Pons (tissue), 1 donor: ENCODE measurements at regions not wholly inside any gene's neighbourhood (a gene's known extent, or its start where the extent isn't known, plus 50 kb on each side); places are given as distances from the start of the nearest gene placed in this dataset.

Experiments used
- DNase-seq: peaks from one replicate; pipeline ENCODE4 v3.0.0-alpha.2; 2016; ENCODE audit warnings: low spot score

DNA sequence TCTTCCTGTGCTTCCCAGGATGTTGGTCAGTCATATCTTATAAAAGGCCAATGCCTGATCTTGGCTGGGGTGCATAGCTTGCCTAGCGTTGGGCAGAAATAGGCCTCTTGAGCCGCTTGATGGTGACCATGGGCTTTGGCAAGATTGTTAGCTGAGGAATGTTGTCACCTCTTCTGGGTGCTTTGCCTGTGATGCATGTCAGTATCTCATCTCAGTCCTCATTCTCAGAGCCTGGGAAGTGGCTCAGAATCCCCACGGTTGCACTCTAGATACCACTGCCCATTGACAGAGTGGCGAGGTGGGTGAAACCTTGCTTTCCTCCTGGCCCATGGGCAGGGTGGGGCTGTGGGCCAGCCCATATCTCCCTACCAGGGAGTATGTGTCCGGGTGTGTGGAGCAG is 79.2 kb upstream of the MGAT5 start:
- DNase-seq: no peak

DNA sequence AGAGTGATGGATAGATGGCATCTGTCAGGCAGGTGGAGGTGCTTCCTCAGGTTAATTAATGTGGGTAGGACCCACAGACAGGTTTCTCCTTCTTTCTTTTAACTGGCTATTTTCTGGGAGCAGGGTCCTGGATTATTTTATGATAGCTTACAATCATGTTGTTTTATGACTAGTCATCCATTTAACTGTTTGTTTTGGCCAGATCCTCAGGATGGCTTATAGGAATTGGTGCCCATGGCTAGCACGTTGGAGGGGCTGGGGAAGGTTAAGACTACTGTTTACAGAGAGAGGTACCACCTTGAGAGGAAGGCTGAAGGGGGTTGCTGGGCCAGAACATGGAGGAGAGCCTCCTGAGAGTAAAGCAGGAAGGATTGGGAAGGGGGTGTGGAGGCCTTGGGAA is 78.0 kb upstream of the MGAT5 start:
- DNase-seq: no peak

DNA sequence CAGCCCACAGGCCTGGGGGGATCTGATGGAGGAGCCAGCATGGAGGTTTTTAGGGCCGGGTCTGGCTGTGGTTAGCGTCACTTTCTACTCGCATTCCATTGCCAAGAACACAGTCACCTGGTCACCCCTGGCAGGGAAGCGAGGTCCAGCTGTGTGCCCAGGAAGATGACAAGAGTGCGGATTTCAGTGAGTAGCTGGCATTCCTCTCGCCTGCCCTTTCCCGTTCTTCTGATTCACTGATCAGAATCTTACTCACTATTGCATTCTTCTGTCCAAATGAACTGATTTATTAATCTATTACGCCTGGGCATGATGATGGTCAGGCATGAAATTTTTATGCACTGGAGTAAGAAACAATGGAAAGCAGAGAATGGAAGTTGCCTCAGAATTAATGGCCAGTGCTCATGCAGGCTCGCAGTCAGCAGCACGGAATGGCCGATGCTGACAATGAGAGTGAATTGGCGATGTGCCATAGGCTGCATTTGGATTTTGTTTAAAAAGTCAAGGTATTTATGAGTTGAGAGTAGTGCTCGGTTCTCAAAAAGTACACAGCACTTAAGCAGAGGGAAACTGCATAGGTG is 76.4 kb upstream of the MGAT5 start:
- DNase-seq: no peak

DNA sequence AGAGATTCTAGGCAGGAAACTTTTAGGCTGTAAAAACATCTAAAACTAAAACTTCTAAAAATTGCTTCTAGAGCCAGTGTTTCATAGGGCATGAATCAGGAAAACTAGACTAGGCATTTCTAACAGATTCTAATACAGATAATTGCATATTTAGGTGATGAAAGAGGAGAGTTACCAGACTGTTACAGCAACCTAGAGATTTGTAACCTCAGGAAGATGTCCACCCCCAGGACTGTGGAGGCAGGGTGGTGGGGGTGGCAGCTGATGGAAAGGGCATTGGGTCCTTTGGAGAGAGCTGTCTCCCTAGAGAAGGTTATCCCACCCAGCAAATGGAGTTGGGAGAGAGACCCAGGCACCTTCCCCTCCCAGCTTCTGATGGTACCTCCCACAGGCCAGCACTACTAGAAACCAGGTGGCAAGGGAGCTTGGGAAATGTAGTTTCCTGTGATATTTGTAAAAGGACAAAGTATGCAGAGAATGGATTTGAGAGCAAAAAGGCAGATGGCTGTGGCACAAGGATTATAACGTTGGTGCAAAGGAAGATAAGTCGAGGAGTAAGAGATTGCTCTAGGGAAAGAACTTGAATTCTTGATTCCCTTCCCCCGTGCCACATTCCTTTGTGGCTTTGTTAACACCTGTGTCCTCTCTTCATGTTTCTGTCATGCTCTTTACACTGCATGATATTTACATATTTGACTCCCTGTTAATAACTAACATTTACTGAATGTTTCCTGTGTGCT is 75.6 kb upstream of the MGAT5 start:
- no peak for DNase-seq

DNA sequence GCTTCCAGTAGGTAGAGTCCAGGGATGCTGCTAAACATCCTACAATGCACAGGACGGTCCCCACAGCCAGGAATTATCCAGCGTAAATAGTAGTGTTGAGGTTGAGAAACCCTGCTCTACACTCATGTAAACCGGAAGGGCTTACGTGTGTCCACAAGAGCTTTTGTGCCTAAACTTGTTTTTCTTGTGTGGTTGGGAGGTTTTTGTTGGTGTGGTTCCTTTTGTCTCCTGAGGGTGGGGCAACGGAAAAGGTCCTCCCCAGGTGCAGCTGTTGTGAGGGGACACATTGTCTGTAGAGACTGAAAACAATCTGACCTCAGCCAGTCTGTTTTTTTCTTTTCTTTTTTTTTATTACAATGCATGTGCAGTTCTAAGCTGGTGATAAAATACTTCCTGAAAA is 72.7 kb upstream of the MGAT5 start:
- no peak for DNase-seq

DNA sequence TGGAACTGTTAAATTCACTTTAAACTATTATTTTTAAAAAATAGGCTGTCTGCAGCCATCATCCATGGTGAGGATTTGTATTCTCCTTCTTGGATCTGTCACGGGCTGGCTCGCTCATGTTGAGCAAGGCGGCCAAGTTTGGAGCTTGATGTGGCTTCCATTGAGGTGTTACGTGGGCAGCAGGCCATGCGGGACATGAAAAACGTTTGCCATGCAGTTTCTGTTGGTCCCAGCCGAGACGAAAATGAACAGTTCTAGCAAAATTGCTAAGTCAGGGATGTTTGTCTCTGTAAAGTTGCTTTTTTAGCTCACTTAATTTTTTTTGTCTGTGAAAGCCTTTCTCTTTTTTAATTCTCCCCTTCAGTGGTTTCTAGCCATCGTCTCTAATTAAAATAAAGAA is 70.2 kb upstream of the MGAT5 start:
- no peak for DNase-seq

DNA sequence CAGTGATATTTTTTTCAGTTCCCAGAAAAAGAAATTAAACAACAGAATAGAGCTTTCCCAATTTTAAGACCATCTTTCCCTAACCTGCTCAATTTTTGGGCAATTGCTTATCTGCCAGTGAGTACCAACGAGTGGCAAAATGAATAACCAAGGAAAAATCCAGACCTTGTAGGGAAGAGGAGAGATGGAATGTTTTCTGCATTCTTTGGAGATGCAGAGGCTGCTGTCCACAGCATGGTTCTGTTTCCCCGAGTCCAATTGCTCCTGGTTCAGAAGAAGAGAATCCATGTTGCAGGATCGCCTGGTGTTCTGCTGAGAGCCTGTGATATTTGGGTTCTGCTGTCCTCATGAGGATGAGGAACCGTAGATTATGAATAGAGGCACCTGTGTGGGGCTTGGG is 68.2 kb upstream of the MGAT5 start:
- DNase-seq: no peak

DNA sequence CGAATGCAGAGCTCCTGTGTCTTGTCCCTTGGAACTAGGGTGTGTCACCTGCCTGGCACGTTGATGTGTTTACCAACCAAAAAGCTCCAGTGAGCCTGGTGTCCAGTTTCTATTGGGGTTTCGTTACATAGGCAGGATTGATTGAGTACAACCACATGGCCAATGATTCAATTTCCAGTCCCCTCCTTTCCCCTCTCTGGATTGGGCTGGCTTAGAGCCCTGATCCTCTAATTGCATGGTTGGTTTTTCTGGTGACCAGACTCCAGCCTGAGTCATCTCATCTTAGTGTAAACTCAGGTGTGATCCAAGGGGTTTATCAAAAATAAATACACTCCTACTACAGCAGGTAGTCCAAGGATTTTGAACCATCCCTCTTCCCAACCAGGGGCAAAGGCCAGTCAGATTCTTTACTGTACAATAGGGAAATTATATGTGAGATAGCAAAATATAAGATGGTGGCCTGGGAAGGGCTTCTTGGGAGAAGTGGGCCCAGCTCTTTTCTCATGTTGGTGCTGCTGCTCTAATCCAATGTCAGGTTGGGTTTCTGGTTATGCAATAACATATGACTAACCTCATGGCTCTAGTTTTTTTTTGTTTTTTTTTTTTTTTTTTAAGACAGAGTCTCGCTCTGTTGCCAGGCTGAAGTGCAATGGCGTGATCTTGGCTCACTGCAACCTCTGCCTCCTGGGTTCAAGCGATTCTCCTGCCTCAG is 64.7 kb upstream of the MGAT5 start:
- no peak for DNase-seq

DNA sequence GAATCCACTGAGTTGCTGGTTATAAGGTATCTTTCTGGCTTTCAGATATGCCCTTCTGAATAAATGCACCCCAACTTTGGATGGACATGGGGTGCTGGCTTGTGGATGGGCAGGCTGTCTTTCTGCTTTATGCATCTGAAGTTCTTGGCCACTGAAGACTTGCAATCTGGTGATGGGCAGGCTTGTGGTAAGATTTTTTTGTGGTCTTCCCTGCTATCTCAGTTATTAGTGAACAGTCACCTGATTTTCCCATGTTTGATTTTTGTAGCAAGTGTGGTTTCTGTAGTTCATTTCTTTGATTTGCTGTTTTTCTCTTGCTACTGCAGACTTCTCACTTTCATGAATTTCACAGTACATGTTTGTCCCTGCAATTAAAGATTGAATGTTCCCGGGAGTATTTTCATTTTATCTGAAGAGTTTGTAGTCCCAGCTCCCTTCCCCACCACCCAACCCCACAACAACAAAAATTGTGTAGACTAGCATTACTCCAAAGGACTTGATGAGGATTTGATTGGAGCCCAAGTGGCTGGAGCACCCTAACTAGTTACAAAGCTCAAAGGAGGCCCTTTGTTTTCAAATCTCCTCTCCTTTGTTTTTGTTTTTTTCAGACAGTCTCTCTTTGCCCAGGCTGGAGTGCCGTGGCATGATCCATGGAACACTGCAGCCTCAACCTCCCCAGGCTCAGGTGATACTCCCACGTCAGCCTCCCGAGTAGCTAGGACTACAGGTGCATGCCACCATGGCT is 63.6 kb upstream of the MGAT5 start:
- DNase-seq: peak; percentile 90

DNA sequence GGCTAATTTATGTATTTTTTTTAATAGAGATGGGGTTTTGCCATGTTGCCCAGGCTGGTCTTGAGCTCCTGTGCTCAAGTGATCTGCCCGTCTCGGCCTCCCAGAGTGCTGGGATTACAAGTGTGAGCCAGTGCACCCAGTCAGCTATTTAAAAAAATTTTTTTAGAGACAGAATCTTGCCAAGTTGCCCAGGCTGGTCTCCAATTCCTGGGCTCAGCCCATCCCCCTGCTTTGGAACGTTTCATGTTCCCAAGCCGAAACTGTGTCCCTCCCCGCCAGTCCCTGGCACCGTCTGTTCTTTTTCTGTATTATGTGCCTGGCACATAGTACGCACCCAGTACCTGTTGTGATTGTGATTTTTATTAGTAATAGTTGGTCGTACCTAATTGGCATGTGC is 63.1 kb upstream of the MGAT5 start:
- no peak for DNase-seq

DNA sequence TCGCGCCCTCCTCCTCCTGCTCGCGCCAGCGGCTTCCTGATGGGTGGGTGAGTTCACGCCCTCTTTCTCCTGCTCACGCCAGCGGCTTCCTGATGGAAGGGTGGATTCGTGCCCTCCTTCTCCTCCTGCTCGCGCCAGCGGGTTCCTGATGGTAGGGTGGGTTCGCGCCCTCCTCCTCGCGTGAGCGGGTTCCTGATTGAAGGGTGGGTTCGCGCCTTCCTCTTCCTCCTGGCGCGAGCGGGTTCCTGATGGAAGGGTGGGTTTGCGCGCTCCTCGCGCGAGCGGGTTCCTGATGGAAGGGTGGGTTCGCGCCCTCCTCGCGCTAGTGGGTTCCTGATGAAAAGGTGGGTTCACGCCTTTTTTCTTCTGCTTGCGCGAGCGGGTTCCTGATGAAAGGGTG is 62.0 kb upstream of the MGAT5 start:
- DNase-seq: no peak

DNA sequence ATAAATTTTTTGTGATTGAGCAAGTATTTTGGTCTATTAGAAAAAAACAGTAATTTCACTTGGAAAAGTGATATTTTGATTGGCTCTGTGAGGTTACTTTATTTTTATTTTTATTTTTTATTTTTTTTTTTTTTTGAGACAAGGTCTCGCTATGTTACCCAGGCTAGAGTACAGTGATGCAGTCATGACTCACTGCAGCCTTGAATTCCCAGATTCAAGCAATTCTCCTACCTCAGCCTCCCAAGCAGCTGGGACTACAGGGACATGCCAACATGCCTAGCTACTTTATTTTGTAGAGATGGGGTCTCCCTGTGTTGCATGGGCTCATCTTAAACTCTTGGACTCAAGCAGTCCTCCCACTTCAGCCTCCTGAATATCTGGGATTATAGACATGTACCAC is 60.9 kb upstream of the MGAT5 start:
- DNase-seq: no peak

DNA sequence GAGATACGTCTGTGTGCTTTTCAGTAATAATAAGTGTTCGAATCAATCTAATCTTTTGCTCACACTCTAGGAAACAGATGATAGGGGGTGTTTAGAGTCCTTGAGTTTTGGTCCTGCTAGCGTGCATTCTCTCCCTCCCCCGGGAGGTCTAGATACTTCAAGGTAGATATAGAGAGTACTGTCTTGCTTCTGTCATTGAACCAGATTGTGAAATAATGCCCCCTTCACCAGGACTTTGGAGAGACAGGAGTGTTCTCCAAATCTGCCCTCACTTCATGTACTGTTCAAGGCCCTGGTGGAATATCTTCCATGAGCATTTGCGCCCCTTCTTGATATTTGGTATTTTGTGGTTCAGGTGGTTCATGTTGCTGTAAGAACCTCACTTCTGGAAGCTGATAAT is 59.4 kb upstream of the MGAT5 start:
- DNase-seq: no peak

DNA sequence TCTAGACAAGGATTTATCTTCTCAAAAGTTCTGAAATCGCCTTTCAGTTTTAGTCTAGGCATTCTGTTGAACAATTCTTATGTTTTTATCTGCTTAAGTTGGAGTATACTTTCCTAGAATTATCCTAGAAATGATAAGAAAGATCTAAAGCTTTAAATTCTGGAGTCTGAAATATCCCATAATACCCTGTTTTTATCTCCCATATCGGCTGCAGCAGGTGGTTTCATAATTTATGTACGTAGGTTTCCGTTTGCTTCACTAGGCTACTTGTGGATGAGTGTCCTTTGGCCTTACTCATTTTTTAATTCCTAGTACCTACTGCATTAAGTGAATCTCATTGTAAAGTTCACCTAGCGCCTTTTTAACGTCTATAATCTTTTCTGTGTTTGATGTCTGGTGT is 58.5 kb upstream of the MGAT5 start:
- no peak for DNase-seq

DNA sequence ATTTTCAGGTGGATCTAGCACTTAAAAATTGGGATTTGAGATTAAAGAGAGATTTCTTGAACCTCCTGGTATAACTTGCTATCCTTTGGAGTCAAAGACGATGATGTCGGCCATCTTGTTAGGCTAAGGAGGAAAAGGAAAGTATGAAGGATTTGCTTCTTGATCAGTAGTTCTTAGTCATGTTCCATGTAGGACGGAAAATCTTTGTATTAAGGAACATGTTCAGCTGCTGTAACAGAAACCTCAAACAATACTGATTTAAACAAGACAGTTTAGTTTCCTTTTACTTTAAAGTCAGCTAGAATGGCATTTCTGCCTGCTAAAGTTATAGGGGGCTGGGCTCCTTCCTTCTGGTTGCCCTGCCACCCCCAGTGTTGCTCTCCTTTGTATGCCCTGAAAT is 56.4 kb upstream of the MGAT5 start:
- DNase-seq: no peak

DNA sequence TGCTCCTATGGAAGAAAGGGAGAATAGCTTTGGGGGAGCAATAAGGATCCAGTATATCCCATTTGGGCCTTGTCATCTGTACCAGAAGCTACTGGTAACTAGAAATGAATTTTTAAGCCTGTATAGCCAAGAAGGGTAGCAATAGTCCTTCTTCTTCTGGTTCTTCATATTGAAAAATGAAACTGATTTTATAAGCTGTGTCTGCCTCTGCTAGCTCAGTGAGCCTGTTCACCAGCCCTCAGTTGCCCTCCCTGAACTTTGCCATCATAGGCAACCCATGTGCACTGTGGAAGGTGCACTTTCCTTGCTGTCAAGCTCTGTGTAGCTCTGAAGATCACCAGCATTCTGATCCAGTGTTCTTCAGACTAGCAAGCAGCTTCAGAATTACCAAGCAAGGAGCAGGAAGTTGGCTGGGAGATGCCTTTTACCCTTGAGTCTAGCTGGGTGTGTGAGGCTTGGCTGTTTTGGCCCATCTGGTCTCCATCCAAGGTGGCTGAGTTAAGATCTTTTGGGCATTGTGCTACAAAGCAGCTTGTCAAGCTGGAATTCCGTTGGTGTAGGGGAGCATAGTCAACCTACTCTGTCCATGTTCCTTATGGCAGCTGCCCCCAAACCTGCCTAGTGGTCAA is 55.8 kb upstream of the MGAT5 start:
- DNase-seq: no peak

DNA sequence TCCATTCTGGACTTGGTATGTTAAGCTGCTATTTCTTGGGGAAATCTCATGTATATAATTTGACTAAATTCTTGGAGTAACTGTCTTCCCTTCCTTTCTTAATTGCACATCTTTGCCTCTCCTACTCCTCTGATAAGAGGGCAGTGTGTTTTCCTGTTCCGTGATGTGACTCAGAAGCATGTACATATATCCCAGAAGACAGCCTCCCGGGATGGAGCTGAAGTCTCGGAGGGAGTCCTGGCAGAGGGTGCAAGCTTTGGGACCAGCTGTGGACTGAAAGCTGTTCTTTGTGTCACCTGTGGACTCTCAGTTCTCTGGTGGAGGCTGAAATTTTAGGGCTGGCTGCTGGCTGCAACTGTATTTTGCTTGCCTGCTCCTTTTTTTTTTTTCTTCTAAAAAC is 54.7 kb upstream of the MGAT5 start:
- DNase-seq: no peak

DNA sequence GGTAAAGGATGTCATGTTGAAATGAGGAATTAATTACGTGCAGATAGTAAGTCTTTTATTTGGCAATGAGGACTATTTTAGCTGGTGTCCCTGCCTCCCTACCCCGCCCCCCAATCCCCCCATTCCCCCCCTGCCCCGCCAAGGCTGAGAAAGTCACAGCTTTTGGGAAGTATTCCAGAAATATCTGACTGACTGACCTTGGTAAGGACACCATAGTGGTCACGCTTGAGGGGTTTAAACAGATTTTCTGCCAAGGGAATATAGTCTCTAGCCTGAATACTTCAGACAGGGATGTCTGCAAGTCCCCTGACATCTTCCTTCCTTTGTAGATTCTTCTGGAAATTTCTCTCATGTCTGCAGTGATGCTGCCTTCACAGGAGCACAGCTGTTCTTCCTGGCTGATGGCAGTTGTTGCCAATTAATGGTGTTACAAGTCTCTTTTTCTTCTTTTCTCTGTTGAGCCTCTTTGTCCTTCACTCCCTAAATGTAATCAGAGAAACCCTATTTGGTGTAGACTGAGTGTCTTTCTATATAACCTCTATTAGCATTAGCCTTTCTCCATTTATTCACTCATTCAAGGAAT is 53.7 kb upstream of the MGAT5 start:
- DNase-seq: peak; percentile 68

DNA sequence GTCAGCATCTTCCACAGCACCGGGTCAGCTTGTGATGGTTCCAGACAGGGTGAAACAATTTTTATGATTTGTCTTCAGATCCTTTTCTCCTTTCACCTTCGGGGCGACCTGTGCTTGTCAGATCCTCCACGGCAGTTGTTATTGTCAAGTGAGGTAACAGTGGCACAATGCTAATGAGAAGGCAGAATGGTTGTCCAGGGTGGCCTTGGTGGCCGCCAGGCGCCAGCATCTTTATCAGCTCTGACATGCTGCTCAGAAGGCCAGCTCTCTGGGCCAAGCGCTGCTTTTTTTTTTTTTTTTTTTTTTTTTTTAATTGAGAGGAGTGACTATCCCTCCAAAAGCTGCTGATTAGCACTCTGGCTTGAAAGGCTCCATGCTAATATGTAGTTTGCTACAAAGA is 52.3 kb upstream of the MGAT5 start:
- DNase-seq: no peak

DNA sequence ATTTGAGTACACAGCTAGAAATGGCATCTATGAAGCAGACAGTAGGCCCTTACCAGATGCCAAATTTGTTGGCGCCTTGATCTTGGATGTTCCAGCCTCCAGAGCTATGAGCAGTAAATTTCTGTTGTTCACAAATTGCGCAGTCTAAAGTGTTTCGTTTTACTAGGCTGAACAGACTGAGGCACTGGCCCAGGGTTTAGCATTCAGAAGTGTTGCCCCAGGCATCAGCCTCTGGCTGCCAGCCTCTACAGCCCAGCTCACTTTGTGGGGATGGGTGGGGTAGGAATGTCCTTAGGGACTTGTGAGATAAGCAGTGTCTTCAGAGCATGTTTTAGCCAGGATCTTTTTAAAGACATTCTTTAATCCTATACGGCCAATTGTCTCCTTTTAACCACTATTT is 51.5 kb upstream of the MGAT5 start:
- no peak for DNase-seq

DNA sequence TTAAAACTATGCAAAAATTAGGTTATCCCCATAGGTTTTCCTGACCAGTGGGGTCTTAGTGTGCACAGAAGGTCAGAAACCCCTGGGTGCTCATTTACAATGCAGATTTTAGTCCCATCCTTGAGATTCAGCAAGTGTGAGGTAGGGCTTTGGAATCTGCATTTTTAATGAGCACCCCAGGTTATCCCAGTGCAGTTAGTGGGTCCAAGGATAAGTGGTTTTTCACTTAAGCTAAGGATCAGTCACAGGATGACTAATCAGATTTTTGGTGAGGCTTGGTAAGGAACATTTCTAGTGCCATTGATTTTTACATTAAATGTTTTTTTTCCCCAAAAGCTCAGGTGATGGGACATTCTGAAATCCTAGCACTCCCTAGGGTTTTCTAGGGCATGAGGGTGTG is 50.7 kb upstream of the MGAT5 start:
- no peak for DNase-seq
